Ureter (tissue), 1 donor: ENCODE measurements at regions not wholly inside any gene's neighbourhood (a gene's known extent, or its start where the extent isn't known, plus 50 kb on each side); places are given as distances from the start of the nearest gene placed in this dataset.
"Not testable (repeated sequence)": the region's sequence is repeated elsewhere in the genome, so short reads cannot be mapped to it uniquely, and the experiment has no call there.

Experiments
- DNase-seq: peaks from one replicate; pipeline ENCODE4 v3.0.0-alpha.2; 2020; ENCODE audit warnings: low spot score
- donor health status: DM: yes; HTN: yes; CAD: no.

DNA sequence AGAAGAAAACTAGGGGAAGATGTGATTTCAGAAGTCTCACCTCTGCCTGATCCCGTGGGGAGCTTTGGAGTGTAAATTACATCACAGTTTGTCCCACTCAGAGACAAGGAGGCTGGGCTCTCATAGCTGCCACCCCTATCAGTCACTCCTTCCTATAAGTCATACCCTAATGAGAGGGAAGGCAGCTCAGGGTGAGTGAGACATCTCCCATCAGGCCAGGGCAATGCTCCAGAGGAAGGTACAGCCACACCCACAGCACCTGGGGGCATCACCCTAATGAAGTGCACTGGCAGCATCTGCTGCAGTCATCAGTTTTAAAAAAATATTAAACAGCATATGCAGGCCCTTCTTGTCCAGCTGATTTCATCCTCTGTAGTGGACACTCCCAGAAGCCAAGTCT is 223.1 kb upstream of the NBPF12 start:
- DNase-seq = not testable (repeated sequence)

GRCh38 chr1:146710838-146711521 is 227.1 kb upstream of the NBPF12 start:
- not testable (repeated sequence) for DNase-seq

- DNase-seq = not testable (repeated sequence)
These were observed 228.8 kb upstream of the NBPF12 start for GRCh38 chr1:146709302-146709701.

DNA sequence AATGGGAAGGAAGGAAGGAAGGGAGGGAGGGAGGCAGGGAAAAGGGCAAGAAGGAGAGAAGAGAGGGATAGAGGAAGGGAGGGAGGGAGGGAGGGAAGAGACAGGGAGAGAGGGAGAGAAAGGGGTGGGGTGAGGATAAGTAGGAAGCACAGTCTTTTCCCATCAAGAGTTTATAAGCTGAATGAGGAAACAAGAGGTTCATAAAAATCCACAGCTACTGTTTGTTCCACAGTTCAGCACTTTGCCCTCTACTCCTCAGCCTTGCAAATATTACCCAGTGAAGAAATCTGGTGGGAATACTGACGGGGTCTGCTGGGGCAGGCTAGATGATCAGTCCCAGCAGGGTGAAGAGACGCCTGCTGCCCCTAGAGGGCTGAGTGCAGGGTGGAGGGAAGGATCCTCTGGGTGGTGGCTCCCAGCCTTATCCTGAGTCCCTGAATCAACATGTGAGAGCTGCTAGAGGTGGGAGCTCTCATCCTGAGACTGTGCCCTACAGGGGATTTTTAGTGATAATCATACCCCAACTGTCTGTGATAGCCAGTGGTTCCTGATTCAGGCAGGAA is 233.9 kb upstream of the NBPF12 start:
- not testable (repeated sequence) for DNase-seq

DNA sequence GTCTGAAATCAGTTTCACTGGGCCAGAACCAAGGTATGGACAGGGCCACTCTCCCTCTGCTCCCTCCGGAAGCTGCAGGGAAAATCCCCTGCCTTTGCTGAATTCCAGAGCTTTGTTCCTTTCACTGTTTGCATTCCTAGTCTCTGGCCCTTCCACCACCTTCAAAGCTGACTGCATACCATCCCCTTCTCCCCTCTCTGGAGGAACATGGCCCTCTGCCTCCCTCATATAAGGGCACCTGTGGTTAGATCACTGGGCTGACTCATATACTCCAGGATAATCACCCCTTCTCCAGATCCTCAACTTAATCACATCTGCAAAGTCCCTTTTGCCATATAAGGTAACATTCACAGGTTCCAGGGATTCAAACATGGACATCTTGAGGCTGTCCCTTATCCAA is 236.8 kb upstream of the NBPF12 start:
- not testable (repeated sequence) for DNase-seq

GRCh38 chr1:146695388-146695787 is 242.7 kb upstream of the NBPF12 start:
- DNase-seq = not testable (repeated sequence)

DNA sequence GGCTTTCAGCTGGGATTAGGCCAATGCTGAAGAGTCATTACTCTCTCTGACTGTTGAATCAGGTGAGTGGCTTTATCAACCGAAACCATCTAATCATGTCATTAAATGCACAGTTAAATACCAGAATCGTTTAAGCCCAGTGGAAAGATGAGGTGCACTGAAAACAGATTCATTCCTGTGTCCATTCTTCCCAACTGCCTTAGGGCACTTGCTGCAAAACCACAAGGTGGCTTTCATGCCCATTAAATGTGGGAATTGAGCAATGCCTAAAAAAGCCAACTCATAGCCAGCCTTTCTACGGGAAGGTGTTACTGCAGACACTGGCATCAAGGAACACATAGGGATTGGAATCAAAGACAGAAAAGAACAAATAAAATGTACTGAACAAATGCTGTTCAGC is 246.3 kb upstream of the NBPF12 start:
- not testable (repeated sequence) for DNase-seq

DNA sequence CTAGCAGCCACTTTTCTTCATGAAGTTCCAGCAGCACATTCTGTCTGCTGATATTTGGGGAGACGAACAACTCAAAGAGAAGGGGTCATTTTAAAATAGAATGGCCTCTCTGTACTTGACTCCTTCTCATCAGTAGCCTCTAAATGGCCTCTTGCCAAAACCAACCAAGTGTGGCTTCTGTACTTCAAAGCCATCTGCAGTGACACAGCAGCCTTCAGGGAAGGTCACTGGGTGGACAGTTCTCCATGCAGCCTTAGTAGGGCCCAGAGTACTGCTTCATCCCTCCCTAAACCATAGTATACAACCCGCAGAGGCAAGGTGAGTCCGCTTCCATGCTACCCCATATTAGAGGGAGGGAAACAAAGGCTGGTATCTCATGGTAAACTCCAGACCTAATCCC is 249.2 kb upstream of the NBPF12 start:
- DNase-seq = not testable (repeated sequence)

GRCh38 chr1:146686777-146687366 is 251.3 kb upstream of the NBPF12 start:
- not testable (repeated sequence) for DNase-seq

DNA sequence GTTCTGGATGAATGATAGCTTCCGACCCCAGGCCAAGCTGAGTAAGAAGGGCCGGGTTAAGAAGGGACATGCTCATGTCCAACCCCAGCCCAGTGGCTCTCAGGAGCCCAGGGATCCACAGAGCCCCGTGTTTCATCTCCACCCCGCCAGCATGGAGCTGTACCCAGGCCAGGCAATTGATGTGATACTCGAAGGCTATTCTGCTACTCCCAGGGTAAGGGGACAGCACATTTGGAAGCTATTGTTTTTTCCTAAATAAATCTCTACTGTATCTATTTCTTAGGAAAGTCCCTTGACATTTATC is 255.0 kb upstream of the NBPF12 start:
- DNase-seq = not testable (repeated sequence)

DNA sequence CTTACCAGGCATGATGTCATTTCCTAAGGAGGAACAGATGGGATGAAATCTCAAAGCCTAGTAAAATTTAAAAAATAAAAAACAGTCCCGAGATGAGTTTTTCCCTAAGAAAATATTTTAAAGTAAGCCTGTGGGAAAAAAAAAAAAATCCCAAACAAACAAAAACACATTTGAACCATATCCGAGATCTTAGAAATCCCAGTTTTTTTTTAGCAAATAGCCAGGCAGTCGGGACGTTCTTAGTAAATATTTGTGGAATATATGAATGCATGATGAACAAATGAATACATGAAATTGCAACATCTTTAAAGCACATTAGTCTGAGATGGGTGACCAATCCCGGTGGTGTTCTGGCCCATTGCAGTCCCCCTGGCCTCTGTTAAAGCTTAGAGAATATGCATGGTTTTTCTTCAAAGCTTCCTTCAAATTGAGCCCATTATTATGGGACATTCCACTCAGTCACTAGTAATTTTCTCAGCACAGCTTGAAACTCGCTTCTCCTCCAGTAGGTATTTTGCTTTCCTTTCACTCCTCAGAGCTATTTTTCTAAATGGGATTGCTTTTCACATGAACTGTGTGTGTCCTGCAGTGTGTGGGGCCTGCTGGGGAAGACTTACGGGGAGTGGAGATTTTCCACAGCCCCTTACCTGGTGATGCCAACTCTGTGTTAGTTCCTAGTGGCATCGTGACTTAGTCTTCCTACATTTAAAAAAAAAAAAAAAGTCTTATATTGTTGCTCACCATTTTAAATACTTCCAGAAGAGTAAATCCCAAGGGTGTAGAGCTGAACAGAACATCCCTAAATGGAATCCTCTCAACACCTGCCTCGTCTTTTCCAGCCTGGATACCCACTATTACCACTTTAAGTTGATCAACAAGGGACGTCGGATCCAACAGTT is 255.6 kb upstream of the NBPF12 start:
- not testable (repeated sequence) for DNase-seq

- not testable (repeated sequence) for DNase-seq
These were observed 264.3 kb upstream of the NBPF12 start for GRCh38 chr1:146673729-146674299.

DNA sequence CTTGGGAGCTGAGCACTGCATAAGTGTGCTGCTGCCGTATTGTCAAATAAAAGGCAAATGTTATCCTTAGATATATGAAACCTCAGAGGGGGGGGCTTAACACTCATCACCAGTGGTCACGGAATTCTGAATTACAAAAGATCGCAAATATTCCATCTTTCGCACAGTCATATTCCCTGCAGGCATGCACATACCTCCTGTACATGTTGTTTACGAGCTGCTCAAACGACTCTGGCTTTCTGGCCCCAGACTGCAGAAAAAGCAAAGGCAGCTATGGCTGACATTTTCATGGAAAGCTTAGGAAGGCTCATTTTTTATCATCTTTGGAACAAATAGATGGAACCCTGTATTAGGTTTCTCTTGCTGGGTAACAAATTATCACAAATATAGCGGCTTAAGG is 265.5 kb upstream of the NBPF12 start:
- DNase-seq = not testable (repeated sequence)

DNA sequence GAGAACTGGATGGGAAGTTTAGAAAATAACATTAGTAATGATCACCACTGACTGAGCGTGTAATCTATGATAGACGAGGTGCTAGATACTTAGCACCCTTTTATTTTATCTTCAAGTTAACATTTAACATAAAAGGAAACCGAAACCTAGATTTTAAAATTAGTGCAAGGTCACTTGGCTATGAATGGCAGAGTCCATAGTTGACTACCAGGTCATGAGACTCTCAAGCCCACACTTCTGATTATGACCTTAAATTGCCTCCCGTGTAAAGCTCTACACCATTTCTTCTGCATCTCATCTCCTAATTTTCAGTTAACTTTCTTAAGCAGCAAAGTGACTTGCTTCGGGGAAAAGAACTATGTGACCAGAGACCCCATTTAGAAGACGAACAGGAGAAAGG is 266.5 kb upstream of the NBPF12 start:
- DNase-seq = not testable (repeated sequence)

GRCh38 chr1:146670832-146671566 is 267.1 kb upstream of the NBPF12 start:
- not testable (repeated sequence) for DNase-seq

DNA sequence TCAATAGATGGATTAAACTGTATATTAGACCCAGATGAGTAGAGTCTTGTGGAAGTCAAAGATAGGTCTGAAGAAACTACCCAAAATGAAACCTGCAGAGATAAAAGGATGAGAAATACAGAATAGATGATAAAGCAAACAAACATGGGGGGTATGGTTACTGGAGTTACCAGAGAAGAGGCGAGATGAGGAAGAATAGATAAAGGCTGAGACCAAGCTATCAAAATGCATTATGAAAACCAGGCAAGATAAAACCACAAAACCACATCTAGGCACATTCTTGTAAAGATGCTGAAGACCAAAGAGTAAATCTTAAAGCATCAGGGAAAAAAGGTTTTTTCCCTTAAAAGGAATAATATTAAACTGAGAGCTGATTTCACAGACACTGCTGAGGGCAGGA is 271.8 kb upstream of the NBPF12 start:
- not testable (repeated sequence) for DNase-seq

DNA sequence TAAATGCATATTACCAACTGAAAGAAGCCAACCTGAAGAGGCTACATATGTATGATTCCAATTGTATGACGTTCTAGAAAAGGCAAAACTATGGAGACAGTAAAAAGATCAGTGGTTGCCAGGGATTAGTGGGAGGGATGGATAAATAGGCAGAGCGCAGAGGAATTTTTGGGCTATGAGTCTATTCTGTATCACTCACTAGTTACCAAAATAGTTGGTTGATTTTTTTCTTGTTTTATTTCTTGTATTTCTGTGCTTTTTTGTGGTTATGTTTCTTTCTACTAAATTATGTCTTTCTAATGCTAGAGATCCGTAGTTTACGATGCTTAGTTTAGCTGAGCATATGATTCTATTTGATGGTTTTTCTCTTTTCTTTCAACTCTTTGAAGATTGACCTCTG is 277.9 kb upstream of the NBPF12 start:
- DNase-seq = not testable (repeated sequence)

GRCh38 chr1:146656356-146657060 is 281.6 kb upstream of the NBPF12 start:
- DNase-seq = not testable (repeated sequence)

DNA sequence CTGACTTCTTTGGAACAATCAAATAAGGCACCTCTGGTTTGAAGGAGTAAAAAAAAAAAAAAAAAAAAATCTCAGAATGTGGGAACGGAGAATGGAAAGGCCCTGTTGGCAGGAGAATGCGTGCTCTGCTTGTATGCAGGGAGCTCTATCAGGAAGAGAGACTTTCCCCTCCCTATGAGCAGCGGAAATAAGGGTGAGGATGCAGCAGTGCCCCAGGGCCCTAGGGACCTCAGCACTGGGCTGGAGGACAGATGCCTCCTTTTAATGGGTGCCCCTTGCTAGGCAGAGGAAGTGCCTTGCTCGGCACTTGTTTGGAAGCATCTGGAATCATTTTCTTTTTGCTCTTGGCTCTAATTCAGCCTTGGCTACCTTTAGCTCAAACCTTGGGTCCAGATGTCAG is 283.4 kb upstream of the NBPF12 start:
- DNase-seq = not testable (repeated sequence)

GRCh38 chr1:146645978-146646604 is 292.0 kb upstream of the NBPF12 start:
- DNase-seq = not testable (repeated sequence)
